Activated CD4-positive, alpha-beta T cell treated with anti-CD3 and anti-CD28 coated beads for 4 hours (primary cell): ENCODE measurements at regions not wholly inside any gene's neighbourhood (a gene's known extent, or its start where the extent isn't known, plus 50 kb on each side); places are given as distances from the start of the nearest gene placed in this dataset.
"Not testable (repeated sequence)": the region's sequence is repeated elsewhere in the genome, so short reads cannot be mapped to it uniquely, and the experiment has no call there.

Source experiments
- DNase-seq, 2 donors: peaks; one replicate each; pipeline ENCODE4 v3.0.0-alpha.2; 2020

- peak in 1 of 2 donors; percentile 2 for DNase-seq
Observed at GRCh38 chr13:33418224-33418953, 132.8 kb upstream of the STARD13 start.

- not testable (repeated sequence) for DNase-seq
Observed at GRCh38 chr13:33420117-33420516, 134.6 kb upstream of the STARD13 start.

- DNase-seq = no peak
Observed at GRCh38 chr13:33426131-33426530, 140.6 kb upstream of the STARD13 start.

GRCh38 chr13:33433316-33433715 lies 147.8 kb upstream of the STARD13 start:
- no peak for DNase-seq

GRCh38 chr13:33434676-33435075 lies 149.1 kb upstream of the STARD13 start:
- DNase-seq = no peak

- no peak for DNase-seq
Observed at GRCh38 chr13:33435207-33435606, 149.7 kb upstream of the STARD13 start.

GRCh38 chr13:33438918-33439317 lies 153.4 kb upstream of the STARD13 start:
- DNase-seq = no peak

- DNase-seq = no peak
Observed at GRCh38 chr13:33441015-33441414, 155.5 kb upstream of the STARD13 start.

- no peak for DNase-seq
Observed at GRCh38 chr13:33445024-33445423, 159.5 kb upstream of the STARD13 start.

GRCh38 chr13:33445476-33445875 lies 159.9 kb upstream of the STARD13 start:
- DNase-seq = no peak

GRCh38 chr13:33446821-33447725 lies 161.5 kb upstream of the STARD13 start:
- DNase-seq = no peak

- no peak for DNase-seq
Observed at GRCh38 chr13:33448889-33449288, 163.3 kb upstream of the STARD13 start.

- DNase-seq = no peak
Observed at GRCh38 chr13:33450956-33451709, 165.6 kb upstream of the STARD13 start.

GRCh38 chr13:33452873-33453517 lies 167.4 kb upstream of the STARD13 start:
- DNase-seq = no peak

GRCh38 chr13:33453936-33454335 lies 168.4 kb upstream of the STARD13 start:
- no peak for DNase-seq

GRCh38 chr13:33454844-33455705 lies 169.5 kb upstream of the STARD13 start:
- no peak for DNase-seq

- DNase-seq = no peak
Observed at GRCh38 chr13:33459702-33460101, 174.1 kb upstream of the STARD13 start.

- DNase-seq = no peak
Observed at GRCh38 chr13:33462109-33462508, 176.6 kb upstream of the STARD13 start.

GRCh38 chr13:33464345-33464744 lies 178.8 kb upstream of the STARD13 start:
- no peak for DNase-seq

GRCh38 chr13:33466262-33466661 lies 180.7 kb upstream of the STARD13 start:
- DNase-seq = no peak

GRCh38 chr13:33467556-33467955 lies 182.0 kb upstream of the STARD13 start:
- DNase-seq = no peak

GRCh38 chr13:33471204-33471603 lies 185.6 kb upstream of the STARD13 start:
- no peak for DNase-seq
